ENCODE measurements at regions not wholly inside any gene's neighbourhood (a gene's known extent, or its start where the extent isn't known, plus 50 kb on each side); places are given as distances from the start of the nearest gene placed in this dataset.

GRCh38 chr1:4851385-4852065 lies 197.1 kb downstream of the AJAP1 start:
- no peaks in the 10 kb centered on the region for H3K4me1 ChIP-seq (ENCODE audit: control insufficient read depth in 1 of 2, insufficient read depth in 2 of 2, low read length in 2 of 2)
- peaks cover 0 to 5% of the 10 kb centered on the region in 2 donors for H3K9me3 ChIP-seq (ENCODE audit: control insufficient read depth in 1 of 2, low read length in 2 of 2)
- no peak overlapping the region for H3K4me3 ChIP-seq (ENCODE audit: low read depth in 1 of 2, low read length in 2 of 2)
- H3K36me3 ChIP-seq (ENCODE audit: control insufficient read depth in 1 of 2, insufficient read depth in 2 of 2, low read length in 2 of 2), result no peaks in the 10 kb centered on the region
- no peak overlapping the region for H3K27ac ChIP-seq (ENCODE audit: low read length)
- H3K27me3 ChIP-seq (ENCODE audit: low read depth, low read length), result no peaks in the 10 kb centered on the region

- Histone ChIP-seq H3K9me3 (ENCODE audit: control insufficient read depth in 1 of 2, low read length in 2 of 2) (peaks cover 0 to 5% of the 10 kb centered on the region in 2 donors), H3K27me3 (ENCODE audit: low read depth, low read length) (no peaks in the 10 kb centered on the region), H3K4me3 (ENCODE audit: low read depth in 1 of 2, low read length in 2 of 2) (no peak overlapping the region), H3K36me3 (ENCODE audit: control insufficient read depth in 1 of 2, insufficient read depth in 2 of 2, low read length in 2 of 2) (no peaks in the 10 kb centered on the region), H3K27ac (ENCODE audit: low read length) (no peak overlapping the region), H3K4me1 (ENCODE audit: control insufficient read depth in 1 of 2, insufficient read depth in 2 of 2, low read length in 2 of 2) (no peaks in the 10 kb centered on the region)
Observed at GRCh38 chr1:4848431-4848830, 194.0 kb downstream of the AJAP1 start.

GRCh38 chr1:4847711-4848110 lies 193.3 kb downstream of the AJAP1 start:
- no peak overlapping the region for H3K27ac ChIP-seq (ENCODE audit: low read length)
- H3K27me3 ChIP-seq (ENCODE audit: low read depth, low read length), result no peaks in the 10 kb centered on the region
- no peaks in the 10 kb centered on the region for H3K36me3 ChIP-seq (ENCODE audit: control insufficient read depth in 1 of 2, insufficient read depth in 2 of 2, low read length in 2 of 2)
- peaks cover 0 to 5% of the 10 kb centered on the region in 2 donors for H3K9me3 ChIP-seq (ENCODE audit: control insufficient read depth in 1 of 2, low read length in 2 of 2)
- no peak overlapping the region for H3K4me3 ChIP-seq (ENCODE audit: low read depth in 1 of 2, low read length in 2 of 2)
- H3K4me1 ChIP-seq (ENCODE audit: control insufficient read depth in 1 of 2, insufficient read depth in 2 of 2, low read length in 2 of 2), result no peaks in the 10 kb centered on the region

All from muscle layer of duodenum (tissue), 2 donors.